WERI-Rb-1 (cell line): ENCODE measurements at regions not wholly inside any gene's neighbourhood (a gene's known extent, or its start where the extent isn't known, plus 50 kb on each side); places are given as distances from the start of the nearest gene placed in this dataset.

Experiments
- DNase-seq: peaks from one replicate; pipeline ENCODE4 v3.0.0-alpha.2; 2020
- H3K27ac ChIP-seq: fragments of 250-450 bp; sonication (Bioruptor Pico); 2 replicates; pipeline ENCODE4 v1.5.1; 2020; ENCODE audit warnings: mild to moderate bottlenecking, moderate library complexity
- H3K27me3 ChIP-seq: fragments of 250-450 bp; sonication (Bioruptor Pico); 2 replicates; pipeline ENCODE4 v1.5.1; 2021; ENCODE audit warnings: mild to moderate bottlenecking, low read depth, moderate library complexity; ENCODE audit not compliant: insufficient read depth, severe bottlenecking
- H3K36me3 ChIP-seq: fragments of 250-450 bp; sonication (Bioruptor Pico); 2 replicates; pipeline ENCODE4 v1.5.1; 2020; ENCODE audit warnings: mild to moderate bottlenecking, moderate library complexity
- H3K4me3 ChIP-seq: 2 replicates; pipeline ENCODE4 v1.5.1; 2011; ENCODE audit warnings: low read depth, mild to moderate bottlenecking, control low read depth, low read length
- H3K9me3 ChIP-seq: fragments of 250-450 bp; sonication (Bioruptor Pico); 2 replicates; pipeline ENCODE4 v1.5.1; 2021; ENCODE audit warnings: mild to moderate bottlenecking, moderate library complexity; ENCODE audit not compliant: severe bottlenecking
- TF ChIP-seq, protein P1 (sequence below): IDR thresholded peaks from 2 replicates; pipeline ENCODE4 v1.5.1; 2011; ENCODE audit warnings: low read depth, mild to moderate bottlenecking, control low read depth, inconsistent platforms, low read length

GRCh38 chr18:42649331-42650035 lies 466.0 kb downstream of the RIT2 start:
- Histone ChIP-seq H3K36me3 (no peaks in the 10 kb centered on the region), H3K4me3 (no peak overlapping the region), H3K27me3 (no peaks in the 10 kb centered on the region), H3K27ac (no peak overlapping the region), H3K9me3 (no peaks in the 10 kb centered on the region)
- TF ChIP-seq, protein P1, sequence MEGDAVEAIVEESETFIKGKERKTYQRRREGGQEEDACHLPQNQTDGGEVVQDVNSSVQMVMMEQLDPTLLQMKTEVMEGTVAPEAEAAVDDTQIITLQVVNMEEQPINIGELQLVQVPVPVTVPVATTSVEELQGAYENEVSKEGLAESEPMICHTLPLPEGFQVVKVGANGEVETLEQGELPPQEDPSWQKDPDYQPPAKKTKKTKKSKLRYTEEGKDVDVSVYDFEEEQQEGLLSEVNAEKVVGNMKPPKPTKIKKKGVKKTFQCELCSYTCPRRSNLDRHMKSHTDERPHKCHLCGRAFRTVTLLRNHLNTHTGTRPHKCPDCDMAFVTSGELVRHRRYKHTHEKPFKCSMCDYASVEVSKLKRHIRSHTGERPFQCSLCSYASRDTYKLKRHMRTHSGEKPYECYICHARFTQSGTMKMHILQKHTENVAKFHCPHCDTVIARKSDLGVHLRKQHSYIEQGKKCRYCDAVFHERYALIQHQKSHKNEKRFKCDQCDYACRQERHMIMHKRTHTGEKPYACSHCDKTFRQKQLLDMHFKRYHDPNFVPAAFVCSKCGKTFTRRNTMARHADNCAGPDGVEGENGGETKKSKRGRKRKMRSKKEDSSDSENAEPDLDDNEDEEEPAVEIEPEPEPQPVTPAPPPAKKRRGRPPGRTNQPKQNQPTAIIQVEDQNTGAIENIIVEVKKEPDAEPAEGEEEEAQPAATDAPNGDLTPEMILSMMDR = no peak
- no peak for DNase-seq

GRCh38 chr18:42654556-42654955 lies 460.9 kb downstream of the RIT2 start:
- TF ChIP-seq, protein P1 = no peak
- H3K27ac ChIP-seq = no peak overlapping the region
- no peaks in the 10 kb centered on the region for H3K36me3 ChIP-seq
- H3K9me3 ChIP-seq = no peaks in the 10 kb centered on the region
- H3K27me3 ChIP-seq = no peaks in the 10 kb centered on the region
- DNase-seq = no peak
- H3K4me3 ChIP-seq = no peak overlapping the region

DNA sequence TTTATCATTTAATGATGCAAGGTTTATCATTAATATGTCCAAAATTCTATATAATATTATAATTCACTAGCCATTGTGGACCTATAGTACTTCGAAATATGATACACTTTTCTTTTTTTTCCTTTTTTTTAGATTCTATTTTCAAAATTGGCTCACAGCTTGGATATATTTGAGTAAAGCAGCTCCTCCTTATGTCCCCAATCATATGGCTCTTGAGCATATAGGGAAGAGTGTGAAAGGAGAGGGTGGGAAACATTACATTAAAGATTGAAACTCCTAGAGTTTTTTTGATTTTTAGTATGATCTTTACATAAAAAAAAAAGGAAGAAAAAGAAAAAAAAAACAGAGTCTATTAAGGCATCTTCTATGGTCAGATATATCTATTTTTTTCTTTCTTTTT lies 457.9 kb downstream of the RIT2 start:
- Histone ChIP-seq H3K9me3 (no peaks in the 10 kb centered on the region), H3K27me3 (no peaks in the 10 kb centered on the region), H3K36me3 (peaks cover 6% of the 10 kb centered on the region), H3K4me3 (no peak overlapping the region), H3K27ac (no peak overlapping the region)
- DNase-seq = no peak
- TF ChIP-seq, protein P1 = no peak

DNA sequence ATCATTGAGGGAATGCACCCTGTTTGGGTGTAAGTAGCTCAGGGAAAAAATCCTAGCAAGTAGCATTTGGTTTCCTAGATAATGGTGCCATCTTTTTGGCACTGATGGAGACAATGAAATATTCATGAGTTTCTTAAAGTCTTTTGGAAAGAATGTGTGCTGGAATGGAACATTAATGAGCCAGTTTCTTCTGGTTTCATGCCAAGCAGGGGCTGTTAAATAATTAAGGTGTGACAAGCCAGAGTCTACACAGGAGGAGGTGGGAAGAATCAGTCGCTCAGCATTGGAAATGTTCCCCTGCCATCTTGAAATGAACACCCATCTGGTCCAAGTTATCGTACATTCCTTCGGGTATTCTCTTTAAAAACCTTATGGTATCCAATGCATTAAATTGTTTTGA lies 457.3 kb downstream of the RIT2 start:
- H3K4me3 ChIP-seq = no peak overlapping the region
- no peak for DNase-seq
- H3K9me3 ChIP-seq = no peaks in the 10 kb centered on the region
- H3K27me3 ChIP-seq = no peaks in the 10 kb centered on the region
- TF ChIP-seq, protein P1 = no peak
- peaks cover 6% of the 10 kb centered on the region for H3K36me3 ChIP-seq
- no peak overlapping the region for H3K27ac ChIP-seq

DNA sequence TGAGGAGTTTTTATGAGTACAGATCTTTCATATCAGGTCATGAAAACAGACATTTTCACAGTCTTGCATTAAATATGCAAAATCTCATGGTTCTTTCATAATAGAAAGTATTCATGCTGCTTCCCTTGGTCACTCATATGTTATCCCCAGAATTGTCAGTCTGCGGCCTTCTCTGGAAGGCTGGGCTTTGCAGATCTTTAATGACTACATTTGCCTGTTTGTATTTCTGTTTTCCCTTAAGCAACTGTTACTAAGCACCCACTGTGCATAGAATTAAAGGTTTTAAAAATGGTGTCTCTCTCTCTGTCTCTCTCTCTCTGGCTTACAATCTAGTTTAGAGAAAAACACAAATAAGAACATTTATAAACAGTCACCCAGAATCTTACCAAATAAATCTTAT lies 456.3 kb downstream of the RIT2 start:
- TF ChIP-seq, protein P1 = no peak
- Histone ChIP-seq H3K4me3 (no peak overlapping the region), H3K27me3 (no peaks in the 10 kb centered on the region), H3K27ac (no peak overlapping the region), H3K9me3 (no peaks in the 10 kb centered on the region), H3K36me3 (peaks cover 6% of the 10 kb centered on the region)
- DNase-seq = no peak

GRCh38 chr18:42670860-42671259 lies 444.6 kb downstream of the RIT2 start:
- Histone ChIP-seq H3K4me3 (no peak overlapping the region), H3K27ac (no peak overlapping the region), H3K36me3 (no peaks in the 10 kb centered on the region), H3K9me3 (no peaks in the 10 kb centered on the region), H3K27me3 (no peaks in the 10 kb centered on the region)
- TF ChIP-seq, protein P1 = no peak
- no peak for DNase-seq
